ENCODE measurements at regions not wholly inside any gene's neighbourhood (a gene's known extent, or its start where the extent isn't known, plus 50 kb on each side); places are given as distances from the start of the nearest gene placed in this dataset.

DNA sequence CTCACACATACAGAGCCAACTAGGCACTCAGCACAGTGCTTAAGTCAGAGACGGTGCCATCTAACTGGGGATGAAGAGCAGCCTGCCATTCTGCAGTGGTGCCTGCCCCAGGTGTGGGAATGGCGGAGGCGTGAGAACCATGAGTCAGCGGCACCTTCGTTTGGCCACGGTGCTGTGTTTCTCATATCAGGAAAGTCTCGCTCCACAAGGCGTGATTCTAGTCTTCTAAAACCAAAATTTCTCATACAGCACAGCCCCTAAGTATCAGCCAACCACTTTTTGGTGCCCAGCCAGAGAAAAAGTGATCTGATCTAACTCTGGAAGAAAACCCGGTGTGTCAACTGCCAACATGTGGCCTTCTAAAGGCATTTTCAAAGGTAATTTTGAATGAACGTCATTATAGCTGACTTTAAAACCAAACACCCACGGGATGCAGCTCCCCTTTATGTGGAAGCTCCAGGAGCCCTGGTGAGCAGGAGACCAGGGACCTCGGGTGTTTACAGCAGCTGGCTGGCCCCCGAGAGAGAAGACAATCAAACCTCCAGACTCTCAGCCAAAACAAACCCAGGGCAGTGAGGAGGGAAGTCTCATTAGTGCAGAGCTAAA lies 54.6 kb downstream of the ABCC12 start:
- H2BK5ac ChIP-seq (ENCODE audit: low read depth, low read length, poor library complexity) = no peak overlapping the region
- H3K27me3 ChIP-seq (ENCODE audit: insufficient read depth, low read length) = no peaks in the 10 kb centered on the region
- no peak overlapping the region for H4K12ac ChIP-seq (ENCODE audit: low read depth, low read length)
- H3K27ac ChIP-seq (ENCODE audit: low read depth, low read length) = no peak overlapping the region
- no peaks in the 10 kb centered on the region for H3K79me2 ChIP-seq (ENCODE audit: control insufficient read depth, insufficient read depth, low read length, poor library complexity)
- no CpG with 5 or more reads among the region's 13 CpGs for WGBS (ENCODE audit: extremely low coverage, insufficient coverage, insufficient read length)
- no peak overlapping the region for H3K23ac ChIP-seq (ENCODE audit: low read length)
- no peak overlapping the region for H2BK12ac ChIP-seq (ENCODE audit: low read length)
- no peak overlapping the region for H3K9ac ChIP-seq (ENCODE audit: low read length)
- H3K36me3 ChIP-seq (ENCODE audit: control insufficient read depth in 1 of 2, insufficient read depth in 2 of 2, low read length in 2 of 2) = no peaks in the 10 kb centered on the region
- no peak overlapping the region for H2AK5ac ChIP-seq (ENCODE audit: low read length)
- no peak overlapping the region for H3K4me2 ChIP-seq (ENCODE audit: low read length)
- no peak overlapping the region for H2BK120ac ChIP-seq (ENCODE audit: insufficient read depth, low read length, poor library complexity)
- no peaks in the 10 kb centered on the region for H3K4me1 ChIP-seq (ENCODE audit: control insufficient read depth in 1 of 2, insufficient read depth in 2 of 2, low read length in 2 of 2)
- no peak overlapping the region for H3K4me3 ChIP-seq (ENCODE audit: low read depth, low read length)
- H4K8ac ChIP-seq (ENCODE audit: low read depth, low read length) = no peak overlapping the region
- H2AFZ ChIP-seq (ENCODE audit: insufficient read depth, low read length, poor library complexity) = no peak overlapping the region
- no peak overlapping the region for H3K18ac ChIP-seq (ENCODE audit: low read length)
- DNase-seq = no peak
- H3K4ac ChIP-seq (ENCODE audit: low read depth, low read length) = no peak overlapping the region
- H3K79me1 ChIP-seq (ENCODE audit: low read length) = no peaks in the 10 kb centered on the region
- no peak overlapping the region for H3K14ac ChIP-seq (ENCODE audit: low read length)
- H4K91ac ChIP-seq (ENCODE audit: low read depth, low read length) = no peak overlapping the region
- peaks cover 3% of the 10 kb centered on the region for H3K9me3 ChIP-seq (ENCODE audit: insufficient read depth, low read depth, low read length)

GRCh38 chr16:48099455-48099854 lies 56.3 kb downstream of the ABCC12 start:
- Histone ChIP-seq H4K12ac (ENCODE audit: low read depth, low read length) (no peak overlapping the region), H3K27ac (ENCODE audit: low read depth, low read length) (no peak overlapping the region), H3K14ac (ENCODE audit: low read length) (no peak overlapping the region), H2AFZ (ENCODE audit: insufficient read depth, low read length, poor library complexity) (no peak overlapping the region), H2BK5ac (ENCODE audit: low read depth, low read length, poor library complexity) (no peak overlapping the region), H3K27me3 (ENCODE audit: insufficient read depth, low read length) (no peaks in the 10 kb centered on the region), H3K79me2 (ENCODE audit: control insufficient read depth, insufficient read depth, low read length, poor library complexity) (no peaks in the 10 kb centered on the region), H3K9me3 (ENCODE audit: insufficient read depth, low read depth, low read length) (no peaks in the 10 kb centered on the region), H3K4me1 (ENCODE audit: control insufficient read depth in 1 of 2, insufficient read depth in 2 of 2, low read length in 2 of 2) (no peaks in the 10 kb centered on the region), H3K4ac (ENCODE audit: low read depth, low read length) (no peak overlapping the region), H4K91ac (ENCODE audit: low read depth, low read length) (no peak overlapping the region), H2BK12ac (ENCODE audit: low read length) (no peak overlapping the region), H3K79me1 (ENCODE audit: low read length) (no peaks in the 10 kb centered on the region), H2AK5ac (ENCODE audit: low read length) (no peak overlapping the region), H3K4me2 (ENCODE audit: low read length) (no peak overlapping the region), H3K9ac (ENCODE audit: low read length) (no peak overlapping the region), H3K23ac (ENCODE audit: low read length) (no peak overlapping the region), H2BK120ac (ENCODE audit: insufficient read depth, low read length, poor library complexity) (no peak overlapping the region), H3K4me3 (ENCODE audit: low read depth, low read length) (no peak overlapping the region), H4K8ac (ENCODE audit: low read depth, low read length) (no peak overlapping the region), H3K36me3 (ENCODE audit: control insufficient read depth in 1 of 2, insufficient read depth in 2 of 2, low read length in 2 of 2) (no peaks in the 10 kb centered on the region), H3K18ac (ENCODE audit: low read length) (no peak overlapping the region)
- DNase-seq = peak in 1 of 2 donors; percentile 24
- WGBS (ENCODE audit: extremely low coverage, insufficient coverage, insufficient read length) = no CpG with 5 or more reads among the region's 5 CpGs

- H2BK12ac ChIP-seq (ENCODE audit: low read length) = no peak overlapping the region
- H3K36me3 ChIP-seq (ENCODE audit: control insufficient read depth in 1 of 2, insufficient read depth in 2 of 2, low read length in 2 of 2) = no peaks in the 10 kb centered on the region
- no peak overlapping the region for H3K4me3 ChIP-seq (ENCODE audit: low read depth, low read length)
- WGBS (ENCODE audit: extremely low coverage, insufficient coverage, insufficient read length) = no CpG with 5 or more reads among the region's 2 CpGs
- no peak overlapping the region for H3K9ac ChIP-seq (ENCODE audit: low read length)
- H3K14ac ChIP-seq (ENCODE audit: low read length) = no peak overlapping the region
- no peak for DNase-seq
- H3K4me2 ChIP-seq (ENCODE audit: low read length) = no peak overlapping the region
- H4K8ac ChIP-seq (ENCODE audit: low read depth, low read length) = no peak overlapping the region
- H2AFZ ChIP-seq (ENCODE audit: insufficient read depth, low read length, poor library complexity) = no peak overlapping the region
- no peak overlapping the region for H3K27ac ChIP-seq (ENCODE audit: low read depth, low read length)
- H3K9me3 ChIP-seq (ENCODE audit: insufficient read depth, low read depth, low read length) = no peaks in the 10 kb centered on the region
- no peaks in the 10 kb centered on the region for H3K27me3 ChIP-seq (ENCODE audit: insufficient read depth, low read length)
- H3K23ac ChIP-seq (ENCODE audit: low read length) = no peak overlapping the region
- no peaks in the 10 kb centered on the region for H3K79me1 ChIP-seq (ENCODE audit: low read length)
- H2BK120ac ChIP-seq (ENCODE audit: insufficient read depth, low read length, poor library complexity) = no peak overlapping the region
- no peak overlapping the region for H4K12ac ChIP-seq (ENCODE audit: low read depth, low read length)
- no peak overlapping the region for H3K18ac ChIP-seq (ENCODE audit: low read length)
- no peak overlapping the region for H2BK5ac ChIP-seq (ENCODE audit: low read depth, low read length, poor library complexity)
- no peak overlapping the region for H2AK5ac ChIP-seq (ENCODE audit: low read length)
- H3K79me2 ChIP-seq (ENCODE audit: control insufficient read depth, insufficient read depth, low read length, poor library complexity) = no peaks in the 10 kb centered on the region
- no peak overlapping the region for H3K4ac ChIP-seq (ENCODE audit: low read depth, low read length)
- no peaks in the 10 kb centered on the region for H3K4me1 ChIP-seq (ENCODE audit: control insufficient read depth in 1 of 2, insufficient read depth in 2 of 2, low read length in 2 of 2)
- H4K91ac ChIP-seq (ENCODE audit: low read depth, low read length) = no peak overlapping the region
These were observed 57.3 kb downstream of the ABCC12 start for GRCh38 chr16:48098472-48098871.

GRCh38 chr16:48091117-48091516 lies 64.7 kb downstream of the ABCC12 start:
- Histone ChIP-seq H3K27me3 (ENCODE audit: insufficient read depth, low read length) (no peaks in the 10 kb centered on the region), H3K23ac (ENCODE audit: low read length) (no peak overlapping the region), H3K9ac (ENCODE audit: low read length) (no peak overlapping the region), H3K4me1 (ENCODE audit: control insufficient read depth in 1 of 2, insufficient read depth in 2 of 2, low read length in 2 of 2) (no peaks in the 10 kb centered on the region), H2BK5ac (ENCODE audit: low read depth, low read length, poor library complexity) (no peak overlapping the region), H4K12ac (ENCODE audit: low read depth, low read length) (no peak overlapping the region), H3K18ac (ENCODE audit: low read length) (no peak overlapping the region), H4K8ac (ENCODE audit: low read depth, low read length) (no peak overlapping the region), H3K4me2 (ENCODE audit: low read length) (no peak overlapping the region), H2AK5ac (ENCODE audit: low read length) (no peak overlapping the region), H3K9me3 (ENCODE audit: insufficient read depth, low read depth, low read length) (no peaks in the 10 kb centered on the region), H2BK120ac (ENCODE audit: insufficient read depth, low read length, poor library complexity) (no peak overlapping the region), H3K36me3 (ENCODE audit: control insufficient read depth in 1 of 2, insufficient read depth in 2 of 2, low read length in 2 of 2) (no peaks in the 10 kb centered on the region), H3K4ac (ENCODE audit: low read depth, low read length) (no peak overlapping the region), H3K27ac (ENCODE audit: low read depth, low read length) (no peak overlapping the region), H3K79me2 (ENCODE audit: control insufficient read depth, insufficient read depth, low read length, poor library complexity) (no peaks in the 10 kb centered on the region), H3K4me3 (ENCODE audit: low read depth, low read length) (no peak overlapping the region), H2BK12ac (ENCODE audit: low read length) (no peak overlapping the region), H4K91ac (ENCODE audit: low read depth, low read length) (no peak overlapping the region), H3K79me1 (ENCODE audit: low read length) (no peaks in the 10 kb centered on the region), H2AFZ (ENCODE audit: insufficient read depth, low read length, poor library complexity) (no peak overlapping the region), H3K14ac (ENCODE audit: low read length) (no peak overlapping the region)
- no peak for DNase-seq
- WGBS (ENCODE audit: extremely low coverage, insufficient coverage, insufficient read length) = no CpG with 5 or more reads among the region's 14 CpGs

Measured in trophoblast cell (in vitro differentiated cells and primary cell).